Ovary (tissue), 7 donors: ENCODE measurements at regions not wholly inside any gene's neighbourhood (a gene's known extent, or its start where the extent isn't known, plus 50 kb on each side); places are given as distances from the start of the nearest gene placed in this dataset.

Experiments
- DNase-seq, 5 donors: peaks; one replicate each; pipeline ENCODE4 v3.0.0-alpha.2; 2019 to 2020
- H3K27ac ChIP-seq, 2 donors: fragments of 200-600 bp; one replicate each; pipeline versions ENCODE4 v1.5.1 to v1.8.0; 2019 to 2022
- H3K27me3 ChIP-seq: fragments of 200-600 bp; one replicate; pipeline ENCODE4 v1.8.0; 2022
- H3K36me3 ChIP-seq: fragments of 200-600 bp; sonication (generic); one replicate; pipeline ENCODE4 v1.5.1; 2019
- H3K4me1 ChIP-seq: one replicate; pipeline ENCODE4 v1.8.1; 2013; ENCODE audit warnings: mild to moderate bottlenecking, moderate library complexity; ENCODE audit not compliant: insufficient read depth
- H3K4me3 ChIP-seq: fragments of 200-600 bp; sonication (generic); one replicate; pipeline ENCODE4 v1.5.1; 2017
- H3K9me3 ChIP-seq, 2 donors: fragments of 200-600 bp in 1 of 2; sonication (generic) in 1 of 2; one replicate each; pipeline versions ENCODE4 v1.5.1 to v1.8.1; 2013 to 2019; ENCODE audit warnings: mild to moderate bottlenecking in 1 of 2, moderate library complexity in 1 of 2
- CTCF ChIP-seq, 3 donors: fragments of 450-650 bp in 2 of 3; fragments of 200-600 bp in 1 of 3; IDR thresholded peaks; one replicate each; pipeline versions ENCODE4 v1.5.1 to v1.8.0; 2016 to 2022; ENCODE audit warnings: antibody characterized with exemption in 3 of 3, mild to moderate bottlenecking in 1 of 3
- EP300 ChIP-seq: sonication (generic); formaldehyde crosslinking; IDR thresholded peaks from one replicate; pipeline ENCODE4 v1.6.1; 2017; ENCODE audit warnings: antibody characterized with exemption
- POLR2A ChIP-seq: fragments of 450-650 bp; IDR thresholded peaks from one replicate; pipeline ENCODE4 v1.6.1; 2017; ENCODE audit warnings: antibody characterized with exemption, mild to moderate bottlenecking, moderate library complexity
- WGBS, 3 donors: extraction: QIAGEN DNeasy Blood & Tissue Kit in 1 of 3; methylation state at CpG; one replicate each; pipeline versions ENCODE4 v1.1.5 to v1.1.7; 2013 to 2017; 5-methylcytosine and 5-hydroxymethylcytosine counted together
- intact Hi-C, 4 donors: fragments of 100-400 bp; cut with DNase I; formaldehyde crosslinking; loops; one replicate each; pipeline versions ENCODE4 v1.11.0 to v1.15.1; 2022 to 2023
- donor health status: DM: no; HTN: no; CAD: no; lungs with moderate emphysema.
- donor health status: DM: no; HTN: no; CAD: no.
- donor health status: Bipolar disorder and iron deficiency.
- donor health status: DM: no; HTN: no; CAD: no.
- donor health status: DM: yes; HTN: yes; CAD: no.

GRCh38 chr13:105201351-105201750, 1334.1 kb downstream of the EFNB2 start:
- intact Hi-C loops, result no loop called here
- no peak for DNase-seq
- Histone ChIP-seq H3K4me1 (no peaks in the 10 kb centered on the region), H3K9me3 (no peaks in the 10 kb centered on the region), H3K27me3 (no peaks in the 10 kb centered on the region), H3K27ac (no peak overlapping the region), H3K4me3 (no peak overlapping the region), H3K36me3 (no peaks in the 10 kb centered on the region)
- TF ChIP-seq EP300 (no peak), CTCF (IDR thresholded peaks at IDR 0.05) (no peak), POLR2A (no peak)
- 68 to 72% (median 69%) methylated on average over 3 of the region's 3 CpGs for WGBS, 3 donors

- no peak overlapping the region for H3K27ac ChIP-seq
- intact Hi-C loops, result no loop called here
- no peak for DNase-seq
- no peak overlapping the region for H3K4me3 ChIP-seq
- no peaks in the 10 kb centered on the region for H3K27me3 ChIP-seq
- TF ChIP-seq POLR2A (no peak), CTCF (IDR thresholded peaks at IDR 0.05) (no peak), EP300 (no peak)
- H3K9me3 ChIP-seq, result no peaks in the 10 kb centered on the region
- 28 to 50% (median 31%) methylated on average over 4 of the region's 4 CpGs for WGBS, 3 donors
- no peaks in the 10 kb centered on the region for H3K36me3 ChIP-seq
- H3K4me1 ChIP-seq, result no peaks in the 10 kb centered on the region
Observed at GRCh38 chr13:105200181-105200580, 1335.3 kb downstream of the EFNB2 start.

- DNase-seq, result no peak
- H3K27ac ChIP-seq, result no peak overlapping the region
- no peaks in the 10 kb centered on the region for H3K9me3 ChIP-seq
- 51 to 73% (median 64%) methylated on average over 5 of the region's 5 CpGs for WGBS, 3 donors
- H3K4me3 ChIP-seq, result no peak overlapping the region
- no peaks in the 10 kb centered on the region for H3K4me1 ChIP-seq
- intact Hi-C loops, result no loop called here
- no peaks in the 10 kb centered on the region for H3K36me3 ChIP-seq
- H3K27me3 ChIP-seq, result no peaks in the 10 kb centered on the region
- TF ChIP-seq CTCF (IDR thresholded peaks at IDR 0.05) (no peak), POLR2A (no peak), EP300 (no peak)
Observed at GRCh38 chr13:105196052-105196451, 1339.4 kb downstream of the EFNB2 start.

GRCh38 chr13:105193026-105193425, 1342.4 kb downstream of the EFNB2 start:
- Histone ChIP-seq H3K27me3 (no peaks in the 10 kb centered on the region), H3K4me1 (no peaks in the 10 kb centered on the region), H3K9me3 (no peaks in the 10 kb centered on the region), H3K27ac (no peak overlapping the region), H3K4me3 (no peak overlapping the region), H3K36me3 (no peaks in the 10 kb centered on the region)
- WGBS, 3 donors, result 61 to 72% (median 61%) methylated on average over 5 of the region's 5 CpGs
- intact Hi-C loops, result no loop called here
- DNase-seq, result no peak
- TF ChIP-seq CTCF (IDR thresholded peaks at IDR 0.05), result no peak
- TF ChIP-seq EP300, result no peak
- no peak for TF ChIP-seq POLR2A

GRCh38 chr13:105184201-105184600, 1351.3 kb downstream of the EFNB2 start:
- Histone ChIP-seq H3K4me1 (no peaks in the 10 kb centered on the region), H3K27ac (no peak overlapping the region), H3K4me3 (no peak overlapping the region), H3K36me3 (no peaks in the 10 kb centered on the region), H3K27me3 (no peaks in the 10 kb centered on the region), H3K9me3 (no peaks in the 10 kb centered on the region)
- DNase-seq, result no peak
- 93 to 97% (median 94%) methylated on average over 3 of the region's 3 CpGs for WGBS, 3 donors
- intact Hi-C loops, result no loop called here
- no peak for TF ChIP-seq CTCF (IDR thresholded peaks at IDR 0.05)
- no peak for TF ChIP-seq EP300
- no peak for TF ChIP-seq POLR2A
